ENCODE measurements at regions not wholly inside any gene's neighbourhood (a gene's known extent, or its start where the extent isn't known, plus 50 kb on each side); places are given as distances from the start of the nearest gene placed in this dataset.

GRCh38 chr22:26732284-26732683 lies 74.9 kb downstream of the MIAT start:
- no peak for DNase-seq (ENCODE audit: low read depth in 4 of 4, low spot score in 2 of 4)

- DNase-seq (ENCODE audit: low read depth in 4 of 4, low spot score in 2 of 4), result no peak
Observed at GRCh38 chr22:26734339-26735018, 77.1 kb downstream of the MIAT start.

GRCh38 chr22:26735019-26735409 lies 77.6 kb downstream of the MIAT start:
- no peak for DNase-seq (ENCODE audit: low read depth in 4 of 4, low spot score in 2 of 4)

- DNase-seq (ENCODE audit: low read depth in 4 of 4, low spot score in 2 of 4), result no peak
Observed at GRCh38 chr22:26737262-26737661, 79.9 kb downstream of the MIAT start.

- no peak for DNase-seq (ENCODE audit: low read depth in 4 of 4, low spot score in 2 of 4)
Observed at GRCh38 chr22:26740253-26740652, 82.9 kb downstream of the MIAT start.

- no peak for DNase-seq (ENCODE audit: low read depth in 4 of 4, low spot score in 2 of 4)
Observed at GRCh38 chr22:26743149-26743548, 85.8 kb downstream of the MIAT start.

GRCh38 chr22:26744892-26745808 lies 87.8 kb downstream of the MIAT start:
- no peak for DNase-seq (ENCODE audit: low read depth in 4 of 4, low spot score in 2 of 4)

- DNase-seq (ENCODE audit: low read depth in 4 of 4, low spot score in 2 of 4), result no peak
Observed at GRCh38 chr22:26746311-26746710, 88.9 kb downstream of the MIAT start.

- no peak for DNase-seq (ENCODE audit: low read depth in 4 of 4, low spot score in 2 of 4)
Observed at GRCh38 chr22:26748845-26749244, 91.5 kb downstream of the MIAT start.

- DNase-seq (ENCODE audit: low read depth in 4 of 4, low spot score in 2 of 4), result peak in 2 of 4 donors; percentile 38 to 54
Observed at GRCh38 chr22:26751217-26751616, 93.8 kb downstream of the MIAT start.

- DNase-seq (ENCODE audit: low read depth in 4 of 4, low spot score in 2 of 4), result no peak
Observed at GRCh38 chr22:26753125-26753862, 95.9 kb downstream of the MIAT start.

GRCh38 chr22:26756675-26757293 lies 99.4 kb downstream of the MIAT start:
- no peak for DNase-seq (ENCODE audit: low read depth in 4 of 4, low spot score in 2 of 4)

- no peak for DNase-seq (ENCODE audit: low read depth in 4 of 4, low spot score in 2 of 4)
Observed at GRCh38 chr22:26757496-26757895, 100.1 kb downstream of the MIAT start.

- no peak for DNase-seq (ENCODE audit: low read depth in 4 of 4, low spot score in 2 of 4)
Observed at GRCh38 chr22:26762503-26763472, 105.4 kb downstream of the MIAT start.

- peak in 1 of 4 donors; percentile 25 for DNase-seq (ENCODE audit: low read depth in 4 of 4, low spot score in 2 of 4)
Observed at GRCh38 chr22:26763633-26764361, 106.4 kb downstream of the MIAT start.

- DNase-seq (ENCODE audit: low read depth in 4 of 4, low spot score in 2 of 4), result no peak
Observed at GRCh38 chr22:26766510-26767350, 109.3 kb downstream of the MIAT start.

GRCh38 chr22:26767351-26768155 lies 110.2 kb downstream of the MIAT start:
- no peak for DNase-seq (ENCODE audit: low read depth in 4 of 4, low spot score in 2 of 4)

Data from left renal cortex interstitium (tissue), 4 donors.